Endothelial cell of umbilical vein (primary cell): ENCODE measurements at regions not wholly inside any gene's neighbourhood (a gene's known extent, or its start where the extent isn't known, plus 50 kb on each side); places are given as distances from the start of the nearest gene placed in this dataset.

ENCODE experiments used
- CTCF ChIP-seq, 2 donors: IDR thresholded peaks; 1 replicate in 1 of 2; 2 replicates in 1 of 2; pipeline ENCODE4 v1.5.1; 2011; ENCODE audit warnings: low read length in 2 of 2, mild to moderate bottlenecking in 2 of 2, moderate library complexity in 2 of 2, control low read depth in 1 of 2, inconsistent platforms in 1 of 2, low read depth in 1 of 2; ENCODE audit not compliant: insufficient read depth in 1 of 2; ENCODE audit errors: extremely low read depth in 1 of 2
- EZH2 ChIP-seq: IDR thresholded peaks from 2 replicates; pipeline ENCODE4 v1.6.1; 2012; ENCODE audit warnings: borderline replicate concordance, low read depth, mild to moderate bottlenecking, moderate library complexity, low read length, inconsistent platforms; ENCODE audit not compliant: severe bottlenecking
- GATA2 ChIP-seq: IDR thresholded peaks from 2 replicates; pipeline ENCODE4 v1.7.0; 2011; ENCODE audit warnings: low read depth, mild to moderate bottlenecking, moderate library complexity, mixed read lengths, low read length; ENCODE audit not compliant: insufficient read length, insufficient read depth
- JUN ChIP-seq: IDR thresholded peaks from 2 replicates; pipeline ENCODE4 v1.6.1; 2011; ENCODE audit warnings: borderline replicate concordance, low read depth; ENCODE audit not compliant: insufficient read length, insufficient read depth
- MYC ChIP-seq: IDR thresholded peaks from one replicate; pipeline ENCODE4 v1.6.1; 2011; ENCODE audit warnings: mild to moderate bottlenecking, low read depth, low read length
- POLR2A ChIP-seq: IDR thresholded peaks from 2 replicates; pipeline ENCODE4 v1.6.1; 2012; ENCODE audit warnings: low read depth, mild to moderate bottlenecking, control low read depth, low read length
- POLR2AphosphoS5 ChIP-seq: IDR thresholded peaks from 2 replicates; pipeline ENCODE4 v1.6.1; 2012; ENCODE audit warnings: low read depth, mild to moderate bottlenecking, control low read depth, low read length, moderate library complexity; ENCODE audit not compliant: insufficient read depth

GRCh38 chr2:62369541-62370202 lies 136.3 kb downstream of the TMEM17 start:
- TF ChIP-seq CTCF (IDR thresholded peaks at IDR 0.05; ENCODE audit: extremely low read depth in 1 of 2, insufficient read depth in 1 of 2, low read depth in 1 of 2, low read length in 2 of 2) (no peak), GATA2 (no peak), POLR2A (no peak), MYC (no peak), EZH2 (no peak), POLR2AphosphoS5 (no peak), JUN (no peak)
